ENCODE measurements at regions not wholly inside any gene's neighbourhood (a gene's known extent, or its start where the extent isn't known, plus 50 kb on each side); places are given as distances from the start of the nearest gene placed in this dataset.

GRCh38 chr4:187357045-187357643 lies 633.5 kb upstream of the FAT1 start:
- ATAC-seq (no peak), DNase-seq (no peak)
- POLR2A ChIA-PET = no interaction called here
- Mint-ChIP-seq H3K4me1 (no peaks in the 10 kb centered on the region), H3K4me3 (no peak overlapping the region), H3K27me3 (no peaks in the 10 kb centered on the region), H3K27ac (no peak overlapping the region), H3K36me3 (no peaks in the 10 kb centered on the region), H3K9me3 (peaks cover 0 to 27% (median 7%) of the 10 kb centered on the region in 9 donors)

- no peak for DNase-seq
- ATAC-seq = no peak
- H3K36me3 Mint-ChIP-seq = no peaks in the 10 kb centered on the region
- POLR2A ChIA-PET = no interaction called here
- H3K4me3 Mint-ChIP-seq = no peak overlapping the region
- no peaks in the 10 kb centered on the region for H3K4me1 Mint-ChIP-seq
- no peaks in the 10 kb centered on the region for H3K27me3 Mint-ChIP-seq
- no peak overlapping the region for H3K27ac Mint-ChIP-seq
- H3K9me3 Mint-ChIP-seq = peaks cover 0 to 25% (median 7%) of the 10 kb centered on the region in 9 donors
Observed at GRCh38 chr4:187357821-187358220, 634.2 kb upstream of the FAT1 start.

- DNase-seq (no peak), ATAC-seq (no peak)
- Mint-ChIP-seq H3K4me1 (no peaks in the 10 kb centered on the region), H3K4me3 (no peak overlapping the region), H3K36me3 (no peaks in the 10 kb centered on the region), H3K27me3 (no peaks in the 10 kb centered on the region), H3K9me3 (peaks cover 0 to 35% (median 9%) of the 10 kb centered on the region in 9 donors), H3K27ac (no peak overlapping the region)
- POLR2A ChIA-PET = no interaction called here
Observed at GRCh38 chr4:187362937-187363857, 632.4 kb upstream of the ZFP42 start.

DNA sequence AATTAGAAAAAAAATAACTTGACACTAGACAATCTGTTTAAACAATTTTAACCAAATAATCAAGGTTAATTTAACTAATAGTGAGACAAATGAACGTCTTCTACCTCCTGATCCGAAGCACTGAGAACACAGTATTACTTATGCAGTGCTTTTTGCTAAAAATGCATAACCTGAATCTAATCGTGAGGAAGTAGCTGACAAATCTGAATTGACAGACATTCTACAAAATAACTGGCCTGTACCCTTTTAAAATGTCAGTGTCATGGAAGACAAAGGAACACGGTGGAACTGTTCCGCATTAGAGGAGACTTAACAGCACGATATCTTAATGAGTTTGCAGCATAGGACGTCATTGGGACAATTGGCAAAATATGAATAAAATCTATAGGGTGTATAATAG lies 631.2 kb upstream of the ZFP42 start:
- DNase-seq (no peak), ATAC-seq (no peak)
- H3K9me3 Mint-ChIP-seq = peaks cover 0 to 27% (median 9%) of the 10 kb centered on the region in 9 donors
- no peak overlapping the region for H3K27ac Mint-ChIP-seq
- POLR2A ChIA-PET = no interaction called here
- no peaks in the 10 kb centered on the region for H3K27me3 Mint-ChIP-seq
- no peak overlapping the region for H3K4me3 Mint-ChIP-seq
- H3K4me1 Mint-ChIP-seq = no peaks in the 10 kb centered on the region
- H3K36me3 Mint-ChIP-seq = no peaks in the 10 kb centered on the region

DNA sequence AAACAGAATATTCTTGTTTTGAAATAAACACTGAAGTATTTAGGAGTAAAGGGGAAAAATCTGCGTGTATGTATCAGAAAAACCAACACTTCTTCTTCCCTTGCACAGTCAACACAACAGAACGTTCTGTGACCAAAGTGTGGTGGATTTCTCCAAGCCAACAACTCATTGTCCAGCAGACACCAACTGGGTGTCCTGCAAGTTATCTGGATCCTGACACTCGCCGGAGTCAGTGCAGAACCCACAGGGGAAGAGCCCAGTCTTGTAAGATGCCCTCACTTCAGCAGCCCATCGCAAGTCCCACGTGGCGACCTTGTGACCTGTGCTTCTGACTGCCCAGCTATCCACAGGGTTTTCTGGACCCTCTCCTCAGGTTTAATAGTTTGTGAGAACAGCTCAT lies 630.7 kb upstream of the ZFP42 start:
- DNase-seq (no peak), ATAC-seq (no peak)
- Mint-ChIP-seq H3K9me3 (peaks cover 0 to 23% (median 9%) of the 10 kb centered on the region in 9 donors), H3K4me3 (no peak overlapping the region), H3K4me1 (no peaks in the 10 kb centered on the region), H3K27me3 (no peaks in the 10 kb centered on the region), H3K36me3 (no peaks in the 10 kb centered on the region), H3K27ac (no peak overlapping the region)
- POLR2A ChIA-PET = no interaction called here

DNA sequence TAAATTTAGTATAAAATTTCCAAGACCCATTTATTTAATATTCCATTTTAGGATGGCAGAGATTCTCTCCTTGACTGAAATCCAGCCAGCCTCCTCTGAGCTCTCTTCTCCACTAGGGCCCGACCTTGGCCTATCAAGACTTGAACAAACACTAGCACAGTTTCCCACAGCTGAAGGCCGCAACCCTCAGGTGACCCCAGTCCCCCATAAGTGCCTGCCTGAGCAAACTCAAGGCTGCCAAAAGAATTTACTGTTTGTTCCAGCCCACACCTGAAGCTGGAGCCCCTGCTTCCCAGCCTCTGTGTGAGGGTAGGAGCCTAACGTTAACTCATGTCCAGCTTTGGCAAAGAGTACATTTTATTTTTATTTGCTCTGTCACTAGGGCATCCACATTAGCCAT lies 629.0 kb upstream of the ZFP42 start:
- H3K4me3 Mint-ChIP-seq = no peak overlapping the region
- peaks cover 4 to 33% (median 13%) of the 10 kb centered on the region in 9 donors for H3K9me3 Mint-ChIP-seq
- POLR2A ChIA-PET = no interaction called here
- H3K36me3 Mint-ChIP-seq = no peaks in the 10 kb centered on the region
- H3K27ac Mint-ChIP-seq = no peak overlapping the region
- H3K27me3 Mint-ChIP-seq = no peaks in the 10 kb centered on the region
- H3K4me1 Mint-ChIP-seq = no peaks in the 10 kb centered on the region
- DNase-seq (no peak), ATAC-seq (no peak)

GRCh38 chr4:187370918-187371317 lies 624.7 kb upstream of the ZFP42 start:
- no peaks in the 10 kb centered on the region for H3K36me3 Mint-ChIP-seq
- no peak for ATAC-seq
- H3K27me3 Mint-ChIP-seq = no peaks in the 10 kb centered on the region
- no peaks in the 10 kb centered on the region for H3K4me1 Mint-ChIP-seq
- H3K4me3 Mint-ChIP-seq = no peak overlapping the region
- POLR2A ChIA-PET = no interaction called here
- DNase-seq = no peak
- peaks cover 7 to 44% (median 18%) of the 10 kb centered on the region in 9 donors for H3K9me3 Mint-ChIP-seq
- H3K27ac Mint-ChIP-seq = no peak overlapping the region

DNA sequence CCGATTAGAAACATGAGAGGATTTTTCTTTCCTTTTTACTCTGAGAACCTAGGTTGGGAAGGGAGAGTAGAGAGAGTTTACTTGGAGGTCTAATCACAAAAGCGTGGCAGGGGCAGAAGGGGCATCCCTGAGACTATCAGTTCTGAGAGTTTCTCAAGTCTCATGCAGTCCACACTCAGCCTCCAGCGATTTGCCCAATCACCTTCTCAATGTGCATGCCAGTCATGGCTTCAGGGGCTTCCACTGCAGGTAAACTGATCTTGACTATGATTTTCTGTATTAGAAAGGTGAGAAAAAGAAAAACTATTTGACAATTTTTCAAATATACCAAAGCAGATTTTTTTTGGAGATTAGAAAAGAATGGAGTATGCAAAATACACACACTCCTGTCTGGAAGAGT lies 617.1 kb upstream of the ZFP42 start:
- peaks cover 7 to 36% (median 17%) of the 10 kb centered on the region in 9 donors for H3K9me3 Mint-ChIP-seq
- peaks cover 0 to 7% (median 0%) of the 10 kb centered on the region in 3 donors for H3K36me3 Mint-ChIP-seq
- no peak for ATAC-seq
- no peaks in the 10 kb centered on the region for H3K27me3 Mint-ChIP-seq
- no peak overlapping the region for H3K27ac Mint-ChIP-seq
- POLR2A ChIA-PET = no interaction called here
- no peak for DNase-seq
- H3K4me1 Mint-ChIP-seq = no peaks in the 10 kb centered on the region
- H3K4me3 Mint-ChIP-seq = no peak overlapping the region

DNA sequence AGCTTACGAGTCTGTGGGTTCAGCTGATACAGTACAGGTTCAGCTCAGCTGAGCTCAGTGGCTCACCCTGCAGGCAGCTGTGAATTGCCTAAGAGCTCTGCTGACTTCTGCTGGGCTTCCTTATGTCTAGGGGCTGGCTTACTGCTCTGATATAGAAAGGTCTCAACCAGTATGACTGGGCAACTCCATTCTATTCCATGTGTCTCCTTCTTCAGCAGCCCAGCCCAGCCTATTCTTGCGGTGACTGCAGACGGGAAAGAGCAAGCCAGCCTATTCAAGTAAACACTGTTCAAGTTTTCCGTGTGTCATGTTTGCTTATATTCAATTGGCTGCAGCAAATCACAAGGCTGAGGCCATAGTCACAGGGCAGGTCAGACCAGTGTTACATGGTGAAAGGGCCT lies 615.4 kb upstream of the ZFP42 start:
- POLR2A ChIA-PET = no interaction called here
- Mint-ChIP-seq H3K27me3 (no peaks in the 10 kb centered on the region), H3K4me3 (no peak overlapping the region), H3K27ac (no peak overlapping the region), H3K36me3 (peaks cover 0 to 7% (median 0%) of the 10 kb centered on the region in 3 donors), H3K9me3 (peaks cover 9 to 37% (median 18%) of the 10 kb centered on the region in 9 donors), H3K4me1 (no peaks in the 10 kb centered on the region)
- DNase-seq = no peak
- ATAC-seq = no peak

DNA sequence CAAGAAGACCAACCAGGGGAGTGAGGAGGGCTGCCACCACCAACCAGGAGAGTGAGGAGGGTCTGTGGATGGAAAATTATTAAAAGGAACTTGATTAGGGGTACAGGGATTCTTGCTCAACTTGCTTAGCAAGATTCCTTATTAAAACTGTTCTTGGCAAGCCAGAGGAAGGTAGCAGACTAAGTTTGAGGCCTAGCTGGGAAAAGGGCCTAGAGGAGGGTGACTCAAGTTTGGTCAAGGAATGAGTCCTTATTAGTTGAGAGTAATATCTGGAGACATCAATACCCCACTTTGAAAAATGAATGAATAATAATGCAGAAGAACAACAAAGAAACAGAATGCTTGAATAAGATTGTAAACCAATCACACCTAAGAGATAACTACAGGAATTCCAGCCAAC lies 612.4 kb upstream of the ZFP42 start:
- Mint-ChIP-seq H3K27me3 (no peaks in the 10 kb centered on the region), H3K4me1 (no peaks in the 10 kb centered on the region), H3K4me3 (no peak overlapping the region), H3K9me3 (peaks cover 4 to 29% (median 17%) of the 10 kb centered on the region in 9 donors), H3K36me3 (peaks cover 0 to 3% (median 0%) of the 10 kb centered on the region in 3 donors), H3K27ac (no peak overlapping the region)
- no peak for DNase-seq
- POLR2A ChIA-PET = no interaction called here
- no peak for ATAC-seq

GRCh38 chr4:187387739-187388138 lies 607.8 kb upstream of the ZFP42 start:
- Mint-ChIP-seq H3K4me3 (no peak overlapping the region), H3K36me3 (no peaks in the 10 kb centered on the region), H3K4me1 (no peaks in the 10 kb centered on the region), H3K27me3 (no peaks in the 10 kb centered on the region), H3K27ac (no peak overlapping the region), H3K9me3 (peaks cover 0 to 26% (median 11%) of the 10 kb centered on the region in 9 donors)
- DNase-seq = no peak
- POLR2A ChIA-PET = no interaction called here
- no peak for ATAC-seq

DNA sequence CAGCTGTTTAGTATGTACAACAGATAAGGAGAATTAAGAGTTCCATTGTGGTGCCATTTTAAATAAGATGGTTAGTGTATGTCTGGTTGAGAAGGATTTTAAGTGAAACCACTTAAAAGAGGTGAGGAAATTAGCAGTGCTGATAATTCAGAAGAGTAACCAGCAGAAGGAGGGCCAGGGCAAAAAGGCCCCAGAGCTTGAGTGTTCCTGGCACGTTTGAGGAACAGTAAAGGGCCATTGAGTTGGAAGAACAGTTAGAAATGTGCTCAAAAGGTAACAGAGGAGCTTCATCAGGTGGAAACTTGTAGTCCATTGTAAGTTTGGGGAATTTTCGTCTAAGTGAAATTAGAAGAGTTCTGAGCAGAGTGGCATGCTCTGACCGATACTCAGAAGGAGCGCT lies 606.2 kb upstream of the ZFP42 start:
- H3K4me1 Mint-ChIP-seq = no peaks in the 10 kb centered on the region
- peaks cover 0 to 22% (median 5%) of the 10 kb centered on the region in 9 donors for H3K9me3 Mint-ChIP-seq
- H3K4me3 Mint-ChIP-seq = no peak overlapping the region
- ATAC-seq (no peak), DNase-seq (no peak)
- no peak overlapping the region for H3K27ac Mint-ChIP-seq
- no peaks in the 10 kb centered on the region for H3K36me3 Mint-ChIP-seq
- no peaks in the 10 kb centered on the region for H3K27me3 Mint-ChIP-seq
- POLR2A ChIA-PET = interaction anchor here (0.6 kb wide), 1 partner anchor 837 kb away, joined by 3 read pairs; no protein-coding TSS in a partner anchor

DNA sequence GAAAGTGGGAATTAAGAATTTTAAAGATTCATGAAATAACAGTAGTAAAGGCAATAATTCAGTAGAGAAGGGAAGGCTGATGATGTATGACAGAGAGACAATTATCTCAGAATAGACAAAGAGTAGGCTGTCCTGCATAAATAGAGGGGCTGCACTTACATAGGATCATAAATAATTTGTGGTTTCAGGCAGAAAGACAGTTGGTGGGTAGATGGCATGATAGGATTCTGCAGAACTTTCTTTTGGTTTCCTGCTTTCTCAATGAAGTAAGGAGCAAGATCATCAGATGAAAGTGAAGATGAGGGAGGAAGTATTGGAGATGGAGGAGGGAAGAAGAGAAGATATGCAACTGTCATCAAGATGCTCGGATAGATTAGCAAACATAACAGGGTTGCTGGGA lies 604.9 kb upstream of the ZFP42 start:
- H3K4me1 Mint-ChIP-seq = no peaks in the 10 kb centered on the region
- ATAC-seq = no peak
- POLR2A ChIA-PET = no interaction called here
- H3K36me3 Mint-ChIP-seq = no peaks in the 10 kb centered on the region
- no peak overlapping the region for H3K4me3 Mint-ChIP-seq
- DNase-seq = no peak
- H3K27ac Mint-ChIP-seq = no peak overlapping the region
- no peaks in the 10 kb centered on the region for H3K27me3 Mint-ChIP-seq
- peaks cover 0 to 22% (median 2%) of the 10 kb centered on the region in 9 donors for H3K9me3 Mint-ChIP-seq
